Panc1 (cell line): ENCODE measurements at regions not wholly inside any gene's neighbourhood (a gene's known extent, or its start where the extent isn't known, plus 50 kb on each side); places are given as distances from the start of the nearest gene placed in this dataset.

ENCODE experiments used
- ATAC-seq: fragments of 200-7000 bp; cut with Tn5 transposase; 2 replicates; pipeline ENCODE4 v1.9.1; 2020; ENCODE audit warnings: mild to moderate bottlenecking, moderate library complexity
- BruUV-seq: library from RNA; stranded (reverse); fragments of 400-500 nt; replicated peaks from 2 replicates; lab custom pipeline; 2021; lab: Mats Ljungman, UMichigan
- CTCF ChIA-PET: fragments of 300-600 bp; sonication (Branson Sonifier 250); formaldehyde crosslinking; loops from one replicate; lab custom pipeline; 2022; ENCODE audit warnings: antibody characterized with exemption; lab: Charles Lee
- POLR2A ChIA-PET: fragments of 300-600 bp; sonication (Branson Sonifier 250); formaldehyde crosslinking; loops from one replicate; lab custom pipeline; 2022; ENCODE audit warnings: antibody characterized with exemption; lab: Charles Lee
- DNase-seq: peaks from one replicate; pipeline ENCODE4 v3.0.0-alpha.2; 2010; ENCODE audit warnings: low read depth, low spot score
- H3K27ac ChIP-seq: 2 replicates; pipeline ENCODE4 v1.5.1; 2011; ENCODE audit warnings: mild to moderate bottlenecking, low read length, inconsistent platforms
- H3K27me3 ChIP-seq: fragments of 200-500 bp; sonication (Bioruptor generic); 2 replicates; pipeline ENCODE4 v1.6.0; 2014; ENCODE audit warnings: low read length, inconsistent platforms; ENCODE audit not compliant: control insufficient read depth, insufficient read depth
- H3K36me3 ChIP-seq: fragments of 200-500 bp; sonication (Bioruptor generic); 2 replicates; pipeline ENCODE4 v1.5.1; 2014; ENCODE audit warnings: inconsistent platforms, mild to moderate bottlenecking, low read length, moderate library complexity; ENCODE audit not compliant: control insufficient read depth, insufficient read depth
- H3K4me1 ChIP-seq: 2 replicates; pipeline ENCODE4 v1.5.1; 2011; ENCODE audit warnings: inconsistent platforms, mild to moderate bottlenecking, low read length, moderate library complexity; ENCODE audit not compliant: control insufficient read depth, insufficient read depth
- H3K4me3 ChIP-seq, 2 experiments: 2 replicates each; pipeline ENCODE4 v1.5.1; 2011 to 2012; ENCODE audit warnings: low read depth in 2 of 2, low read length in 2 of 2, mild to moderate bottlenecking in 2 of 2, inconsistent platforms in 1 of 2, moderate library complexity in 1 of 2
- H3K9me3 ChIP-seq: fragments of 200-500 bp; sonication (Bioruptor generic); 2 replicates; pipeline ENCODE4 v1.5.1; 2014; ENCODE audit warnings: low read depth, mild to moderate bottlenecking, inconsistent platforms, low read length, moderate library complexity; ENCODE audit not compliant: control insufficient read depth, insufficient read depth
- POLR2AphosphoS5 ChIP-seq: IDR thresholded peaks from 2 replicates; pipeline ENCODE4 v1.6.1; 2012; ENCODE audit warnings: mild to moderate bottlenecking, low read depth, low read length, moderate library complexity
- SIN3A ChIP-seq: IDR thresholded peaks from 2 replicates; pipeline ENCODE4 v1.6.1; 2012; ENCODE audit warnings: low read depth, mild to moderate bottlenecking, low read length, moderate library complexity, borderline replicate concordance; ENCODE audit not compliant: insufficient read depth
- TCF7L2 ChIP-seq: IDR thresholded peaks from 2 replicates; pipeline ENCODE4 v1.6.1; 2011; ENCODE audit warnings: mild to moderate bottlenecking, low read depth, low read length, inconsistent platforms
- in situ Hi-C: cut with HindIII; loops from 2 replicates; pipeline ENCODE4 v1.10.0; 2016; ENCODE audit warnings: low sequenced_read_pairs, low pct_unique_long_range_greater_than_20kb
- intact Hi-C: fragments of 100-400 bp; cut with micrococcal nuclease; formaldehyde crosslinking; loops from one replicate; pipeline ENCODE4 v1.10.0; 2022; ENCODE audit not compliant: unreplicated experiment
- TF ChIP-seq, protein P1 (sequence below), 2 experiments: IDR thresholded peaks; 2 replicates each; pipeline ENCODE4 v1.6.1; 2011 to 2012; ENCODE audit warnings: low read depth in 2 of 2, control low read depth in 1 of 2, low read length in 1 of 2, mild to moderate bottlenecking in 1 of 2, moderate library complexity in 1 of 2; ENCODE audit not compliant: insufficient read depth in 1 of 2
- TF ChIP-seq, protein P2 (sequence below): fragments of 450-650 bp; IDR thresholded peaks from 2 replicates; pipeline ENCODE4 v1.5.1; 2017; ENCODE audit warnings: mild to moderate bottlenecking

DNA sequence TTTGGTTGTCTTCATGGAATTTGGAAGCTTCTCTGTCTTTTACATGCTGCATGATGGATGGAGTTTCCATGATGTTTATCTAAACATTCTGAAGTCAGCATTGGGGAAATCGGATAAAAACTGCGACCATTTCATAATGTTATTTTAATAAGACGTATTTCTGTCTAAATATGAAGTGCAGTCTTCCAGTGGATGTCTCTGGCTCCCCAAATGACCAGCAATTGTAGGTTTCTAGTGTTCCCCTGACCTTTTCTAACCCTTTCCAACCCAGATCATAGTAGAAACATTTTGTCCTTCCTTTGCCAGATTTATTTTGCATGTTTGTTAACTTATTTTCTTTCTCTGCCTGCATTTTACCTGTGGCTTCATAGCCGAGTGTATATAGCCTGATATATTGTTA is 559.3 kb downstream of the ADCYAP1 start:
- CTCF ChIA-PET: no interaction called here
- intact Hi-C loops (no loop called here), in situ Hi-C loops (no loop called here)
- no peaks in the 10 kb centered on the region for H3K27me3 ChIP-seq
- DNase-seq (no peak), ATAC-seq (no peak)
- H3K36me3 ChIP-seq: no peaks in the 10 kb centered on the region
- no peak overlapping the region for H3K4me3 ChIP-seq
- POLR2A ChIA-PET: no interaction called here
- no peak overlapping the region for H3K27ac ChIP-seq
- no peaks in the 10 kb centered on the region for H3K4me1 ChIP-seq
- H3K9me3 ChIP-seq: no peaks in the 10 kb centered on the region
- BruUV-seq: no TSS peak
- TF ChIP-seq, protein P1, sequence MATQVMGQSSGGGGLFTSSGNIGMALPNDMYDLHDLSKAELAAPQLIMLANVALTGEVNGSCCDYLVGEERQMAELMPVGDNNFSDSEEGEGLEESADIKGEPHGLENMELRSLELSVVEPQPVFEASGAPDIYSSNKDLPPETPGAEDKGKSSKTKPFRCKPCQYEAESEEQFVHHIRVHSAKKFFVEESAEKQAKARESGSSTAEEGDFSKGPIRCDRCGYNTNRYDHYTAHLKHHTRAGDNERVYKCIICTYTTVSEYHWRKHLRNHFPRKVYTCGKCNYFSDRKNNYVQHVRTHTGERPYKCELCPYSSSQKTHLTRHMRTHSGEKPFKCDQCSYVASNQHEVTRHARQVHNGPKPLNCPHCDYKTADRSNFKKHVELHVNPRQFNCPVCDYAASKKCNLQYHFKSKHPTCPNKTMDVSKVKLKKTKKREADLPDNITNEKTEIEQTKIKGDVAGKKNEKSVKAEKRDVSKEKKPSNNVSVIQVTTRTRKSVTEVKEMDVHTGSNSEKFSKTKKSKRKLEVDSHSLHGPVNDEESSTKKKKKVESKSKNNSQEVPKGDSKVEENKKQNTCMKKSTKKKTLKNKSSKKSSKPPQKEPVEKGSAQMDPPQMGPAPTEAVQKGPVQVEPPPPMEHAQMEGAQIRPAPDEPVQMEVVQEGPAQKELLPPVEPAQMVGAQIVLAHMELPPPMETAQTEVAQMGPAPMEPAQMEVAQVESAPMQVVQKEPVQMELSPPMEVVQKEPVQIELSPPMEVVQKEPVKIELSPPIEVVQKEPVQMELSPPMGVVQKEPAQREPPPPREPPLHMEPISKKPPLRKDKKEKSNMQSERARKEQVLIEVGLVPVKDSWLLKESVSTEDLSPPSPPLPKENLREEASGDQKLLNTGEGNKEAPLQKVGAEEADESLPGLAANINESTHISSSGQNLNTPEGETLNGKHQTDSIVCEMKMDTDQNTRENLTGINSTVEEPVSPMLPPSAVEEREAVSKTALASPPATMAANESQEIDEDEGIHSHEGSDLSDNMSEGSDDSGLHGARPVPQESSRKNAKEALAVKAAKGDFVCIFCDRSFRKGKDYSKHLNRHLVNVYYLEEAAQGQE (IDR thresholded peaks at IDR 0.05; ENCODE audit: insufficient read depth in 1 of 2, low read depth in 2 of 2, low read length in 1 of 2): no peak
- TF ChIP-seq POLR2AphosphoS5 (no peak), TCF7L2 (no peak), SIN3A (no peak)
- TF ChIP-seq, protein P2, sequence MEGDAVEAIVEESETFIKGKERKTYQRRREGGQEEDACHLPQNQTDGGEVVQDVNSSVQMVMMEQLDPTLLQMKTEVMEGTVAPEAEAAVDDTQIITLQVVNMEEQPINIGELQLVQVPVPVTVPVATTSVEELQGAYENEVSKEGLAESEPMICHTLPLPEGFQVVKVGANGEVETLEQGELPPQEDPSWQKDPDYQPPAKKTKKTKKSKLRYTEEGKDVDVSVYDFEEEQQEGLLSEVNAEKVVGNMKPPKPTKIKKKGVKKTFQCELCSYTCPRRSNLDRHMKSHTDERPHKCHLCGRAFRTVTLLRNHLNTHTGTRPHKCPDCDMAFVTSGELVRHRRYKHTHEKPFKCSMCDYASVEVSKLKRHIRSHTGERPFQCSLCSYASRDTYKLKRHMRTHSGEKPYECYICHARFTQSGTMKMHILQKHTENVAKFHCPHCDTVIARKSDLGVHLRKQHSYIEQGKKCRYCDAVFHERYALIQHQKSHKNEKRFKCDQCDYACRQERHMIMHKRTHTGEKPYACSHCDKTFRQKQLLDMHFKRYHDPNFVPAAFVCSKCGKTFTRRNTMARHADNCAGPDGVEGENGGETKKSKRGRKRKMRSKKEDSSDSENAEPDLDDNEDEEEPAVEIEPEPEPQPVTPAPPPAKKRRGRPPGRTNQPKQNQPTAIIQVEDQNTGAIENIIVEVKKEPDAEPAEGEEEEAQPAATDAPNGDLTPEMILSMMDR: no peak

- intact Hi-C loops: no loop called here
- no peak for ATAC-seq
- Histone ChIP-seq H3K4me1 (no peaks in the 10 kb centered on the region), H3K9me3 (no peaks in the 10 kb centered on the region), H3K4me3 (no peak overlapping the region), H3K27ac (no peak overlapping the region), H3K27me3 (no peaks in the 10 kb centered on the region), H3K36me3 (no peaks in the 10 kb centered on the region)
- ChIA-PET POLR2A (no interaction called here), CTCF (no interaction called here)
- DNase-seq: no peak
- in situ Hi-C loops: no loop called here
- TF ChIP-seq, protein P1 (IDR thresholded peaks at IDR 0.05; ENCODE audit: insufficient read depth in 1 of 2, low read depth in 2 of 2, low read length in 1 of 2): no peak
- TF ChIP-seq SIN3A (no peak), POLR2AphosphoS5 (no peak), TCF7L2 (no peak)
- TF ChIP-seq, protein P2: no peak
- no TSS peak for BruUV-seq
These were observed 560.0 kb downstream of the ADCYAP1 start for GRCh38 chr18:1464444-1465217.
